ENCODE measurements at regions not wholly inside any gene's neighbourhood (a gene's known extent, or its start where the extent isn't known, plus 50 kb on each side); places are given as distances from the start of the nearest gene placed in this dataset.
"Not testable (repeated sequence)": the region's sequence is repeated elsewhere in the genome, so short reads cannot be mapped to it uniquely, and the experiment has no call there.

- DNase-seq, result no peak
These were observed 613.5 kb downstream of the REEP3 start for GRCh38 chr10:64134676-64135075.

- no peak for DNase-seq
These were observed 621.2 kb downstream of the REEP3 start for GRCh38 chr10:64142395-64142794.

- DNase-seq, result no peak
These were observed 627.4 kb downstream of the REEP3 start for GRCh38 chr10:64148607-64149006.

- no peak for DNase-seq
These were observed 635.0 kb downstream of the REEP3 start for GRCh38 chr10:64156166-64156565.

- no peak for DNase-seq
These were observed 637.4 kb downstream of the REEP3 start for GRCh38 chr10:64158551-64158950.

- DNase-seq, result no peak
These were observed 639.0 kb downstream of the REEP3 start for GRCh38 chr10:64159910-64160872.

- DNase-seq, result no peak
These were observed 649.6 kb downstream of the REEP3 start for GRCh38 chr10:64170791-64171190.

GRCh38 chr10:64173826-64174225, 652.6 kb downstream of the REEP3 start:
- no peak for DNase-seq

- no peak for DNase-seq
These were observed 653.6 kb downstream of the REEP3 start for GRCh38 chr10:64174666-64175255.

GRCh38 chr10:64175271-64175962, 654.2 kb downstream of the REEP3 start:
- no peak for DNase-seq

GRCh38 chr10:64182671-64183070, 661.5 kb downstream of the REEP3 start:
- DNase-seq, result no peak

- no peak for DNase-seq
These were observed 670.1 kb downstream of the REEP3 start for GRCh38 chr10:64191286-64191685.

- DNase-seq, result no peak
These were observed 675.6 kb downstream of the REEP3 start for GRCh38 chr10:64196638-64197315.

- DNase-seq, result no peak
These were observed 680.7 kb downstream of the REEP3 start for GRCh38 chr10:64201936-64202335.

- not testable (repeated sequence) for DNase-seq
These were observed 683.3 kb downstream of the REEP3 start for GRCh38 chr10:64204504-64204903.

GRCh38 chr10:64206409-64206808, 685.2 kb downstream of the REEP3 start:
- no peak for DNase-seq

GRCh38 chr10:64209561-64209960, 688.4 kb downstream of the REEP3 start:
- DNase-seq, result no peak

- no peak for DNase-seq
These were observed 689.0 kb downstream of the REEP3 start for GRCh38 chr10:64210211-64210610.

GRCh38 chr10:64211466-64211865, 690.3 kb downstream of the REEP3 start:
- no peak for DNase-seq

- DNase-seq, result no peak
These were observed 693.9 kb downstream of the REEP3 start for GRCh38 chr10:64215088-64215487.

GRCh38 chr10:64219271-64220025, 698.2 kb downstream of the REEP3 start:
- no peak for DNase-seq

- no peak for DNase-seq
These were observed 713.3 kb downstream of the REEP3 start for GRCh38 chr10:64234489-64234888.

Data from NCI-H226 (cell line).